HG03460 (cell line): ENCODE measurements at regions not wholly inside any gene's neighbourhood (a gene's known extent, or its start where the extent isn't known, plus 50 kb on each side); places are given as distances from the start of the nearest gene placed in this dataset.
"Not testable (repeated sequence)": the region's sequence is repeated elsewhere in the genome, so short reads cannot be mapped to it uniquely, and the experiment has no call there.

ENCODE experiments used
- ATAC-seq: cut with Tn5 transposase; IDR thresholded peaks from one replicate; pipeline ENCODE4 v1.9.1; 2021; ENCODE audit not compliant: unreplicated experiment

DNA sequence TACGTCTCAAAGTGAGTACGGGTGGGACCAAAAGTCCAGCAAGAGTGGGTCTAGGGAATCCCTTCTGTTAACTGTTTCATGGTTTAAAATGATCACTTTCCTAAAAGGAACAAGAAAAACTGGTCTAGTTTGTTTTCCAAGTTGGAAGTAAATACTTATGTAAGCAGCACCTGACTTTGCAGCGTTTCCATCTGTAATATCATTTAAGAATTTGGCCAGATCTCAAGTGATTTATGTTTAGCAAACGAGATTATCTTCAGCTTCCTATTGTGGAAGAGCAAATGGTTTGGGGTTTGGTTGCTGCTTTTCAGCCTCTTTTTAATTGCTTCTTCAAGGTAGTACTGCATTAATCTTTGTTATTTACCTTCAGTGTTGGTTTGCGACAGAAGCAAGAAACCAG, 50.4 kb downstream of the FHIP1A start:
- no peak for ATAC-seq

DNA sequence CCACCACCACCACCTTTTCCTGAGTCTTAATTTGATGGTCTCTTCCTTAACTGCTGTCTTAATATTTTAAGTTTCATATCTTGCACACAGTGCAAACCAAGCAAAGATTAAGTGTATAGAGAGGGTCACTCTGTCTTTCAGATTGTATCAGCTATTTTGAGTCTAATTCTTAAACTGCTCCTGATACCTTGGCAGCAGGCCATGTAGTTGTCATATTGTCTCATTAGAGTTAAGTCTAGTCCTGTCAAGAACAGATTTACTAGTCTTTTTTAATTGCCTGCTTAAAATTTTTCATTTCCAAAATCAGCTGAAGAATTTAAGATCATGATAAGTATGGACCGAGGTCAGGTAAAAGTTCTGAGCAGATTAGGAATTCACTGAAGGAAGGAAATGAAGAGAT, 51.5 kb downstream of the FHIP1A start:
- ATAC-seq, result no peak

DNA sequence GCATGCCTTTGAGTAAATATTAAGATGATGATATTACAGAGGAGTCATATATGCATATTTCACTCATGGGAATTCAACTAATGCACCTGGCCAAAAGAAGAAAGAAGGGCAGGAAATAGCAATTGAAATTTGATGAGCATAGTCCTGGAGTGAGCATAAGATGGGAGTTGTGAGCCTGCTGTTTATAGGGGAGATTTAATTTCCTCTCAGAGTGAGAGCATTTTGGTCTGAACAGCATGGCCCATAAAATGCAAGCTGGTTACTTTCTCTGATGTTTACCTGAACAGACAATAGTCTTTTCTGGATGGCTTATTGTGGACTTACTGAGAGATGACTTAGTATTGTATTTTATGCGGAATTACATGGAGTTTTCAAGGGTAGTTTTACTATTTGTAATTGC, 53.6 kb downstream of the FHIP1A start:
- ATAC-seq, result no peak

DNA sequence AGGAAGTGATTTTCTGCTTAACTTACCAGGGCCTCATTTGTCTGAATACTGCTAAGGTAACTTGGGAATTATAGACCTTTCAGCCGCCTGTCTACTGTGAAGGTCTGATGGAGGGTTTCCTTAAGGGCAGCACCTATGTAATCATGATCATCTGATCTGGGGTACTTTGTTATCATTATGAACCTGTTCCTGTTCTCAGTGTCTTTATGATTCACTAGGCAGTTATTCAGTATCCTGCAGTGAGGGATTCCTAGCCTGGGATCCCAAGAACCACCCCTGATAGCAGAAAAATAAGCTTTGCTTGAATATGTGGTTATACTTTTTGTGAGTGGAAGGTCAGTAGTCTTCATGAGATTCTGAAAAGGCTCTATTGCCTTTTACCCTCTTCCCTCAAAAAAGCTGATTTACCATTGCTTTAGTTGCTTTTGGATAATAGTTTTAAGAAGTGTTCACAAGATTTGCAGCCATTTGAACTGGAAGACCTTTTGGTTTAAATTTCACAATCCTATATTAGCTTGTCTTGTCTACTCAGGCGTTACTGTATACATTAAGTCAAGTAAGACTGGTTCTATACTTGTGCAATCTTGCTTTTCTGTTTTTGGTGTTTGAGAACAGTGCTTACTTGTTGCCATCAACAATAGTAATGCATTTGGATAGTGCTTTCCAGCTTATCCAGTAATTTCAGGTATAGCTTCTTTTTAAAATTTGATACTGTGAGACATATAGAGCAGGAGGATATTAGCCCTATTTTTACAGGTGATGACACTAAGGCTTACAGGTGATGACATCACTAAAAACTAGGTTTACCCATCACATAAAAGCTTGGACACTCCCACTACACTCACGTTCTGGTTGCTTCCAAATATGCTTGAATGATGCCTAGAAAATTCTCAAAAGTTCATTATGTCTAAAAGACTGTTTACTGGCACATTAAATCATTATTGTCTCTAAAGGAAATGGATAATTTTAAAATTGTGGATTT, 60.0 kb downstream of the FHIP1A start:
- no peak for ATAC-seq

DNA sequence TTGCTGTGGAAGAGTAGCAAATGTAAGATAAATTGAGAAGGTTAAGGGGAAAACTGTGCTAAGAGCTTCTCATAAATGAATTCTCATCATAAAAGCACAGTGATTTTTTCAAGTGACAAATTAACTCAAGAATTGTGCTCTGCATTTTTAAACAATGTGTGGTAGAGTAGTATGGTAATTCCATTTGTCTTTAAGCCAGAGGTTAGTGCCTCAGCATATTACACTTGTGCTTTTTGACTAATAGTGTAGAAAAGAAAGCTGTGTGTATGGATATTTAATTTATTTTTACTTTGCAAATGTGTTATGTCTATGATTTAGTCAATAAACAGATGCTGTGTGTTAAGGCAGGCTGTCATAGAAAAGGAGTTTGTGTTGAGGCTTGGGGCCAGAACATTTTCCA, 61.0 kb downstream of the FHIP1A start:
- no peak for ATAC-seq

DNA sequence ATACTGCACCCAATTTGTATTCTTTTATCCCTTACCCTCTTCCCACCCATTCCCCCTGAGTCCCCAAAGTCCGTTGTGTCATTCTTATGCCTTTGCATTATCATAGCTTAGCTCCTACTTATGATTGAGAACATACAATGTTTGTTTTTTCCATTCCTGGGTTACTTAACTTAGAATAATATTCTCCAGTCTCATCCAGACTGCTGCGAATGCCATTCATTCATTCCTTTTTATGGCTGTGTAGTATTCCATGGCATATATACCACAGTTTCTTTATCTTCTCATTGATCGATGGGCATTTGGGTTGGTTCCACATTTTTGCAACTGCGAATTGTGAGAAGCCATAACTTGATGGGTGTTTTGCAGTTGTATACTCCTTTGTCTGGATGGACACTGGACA, 62.8 kb downstream of the FHIP1A start:
- ATAC-seq, result no peak

DNA sequence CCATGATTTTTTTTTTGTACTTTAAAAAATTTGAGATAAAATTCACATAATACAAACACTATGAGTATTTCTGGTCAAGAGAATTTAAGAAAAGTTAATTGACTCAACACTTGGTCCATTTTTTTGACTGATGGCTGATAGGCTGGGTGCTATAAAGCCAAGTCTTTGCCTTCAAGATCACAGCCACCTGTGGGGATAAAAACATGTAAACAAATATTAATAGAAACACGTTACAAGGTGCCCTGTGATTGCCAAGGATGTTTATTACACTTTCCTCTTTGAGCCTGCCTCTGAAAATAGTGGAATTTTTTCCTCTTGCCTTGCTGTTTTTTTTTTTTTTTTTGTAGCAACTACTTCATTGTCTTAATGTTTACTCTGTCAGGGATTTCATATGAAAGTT, 63.3 kb downstream of the FHIP1A start:
- no peak for ATAC-seq

DNA sequence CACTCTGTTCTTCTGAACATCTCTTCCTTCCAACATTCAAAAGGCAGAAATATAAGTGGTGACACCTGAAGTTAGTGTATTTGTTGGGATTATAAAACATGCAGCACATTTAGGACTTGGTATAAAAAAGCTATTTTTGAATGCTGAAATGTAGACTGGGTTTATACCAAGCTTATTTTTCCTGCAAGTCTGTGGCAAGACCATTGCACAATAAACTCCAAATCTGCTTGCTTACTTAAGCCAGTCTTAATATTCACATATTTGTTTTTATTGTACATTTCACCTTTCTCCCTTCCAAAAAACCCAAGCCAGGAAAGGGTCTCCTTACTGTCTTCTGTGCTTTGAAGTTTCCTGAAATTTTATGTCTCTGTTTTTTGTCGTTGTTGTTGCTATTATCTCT, 63.7 kb downstream of the FHIP1A start:
- no peak for ATAC-seq

DNA sequence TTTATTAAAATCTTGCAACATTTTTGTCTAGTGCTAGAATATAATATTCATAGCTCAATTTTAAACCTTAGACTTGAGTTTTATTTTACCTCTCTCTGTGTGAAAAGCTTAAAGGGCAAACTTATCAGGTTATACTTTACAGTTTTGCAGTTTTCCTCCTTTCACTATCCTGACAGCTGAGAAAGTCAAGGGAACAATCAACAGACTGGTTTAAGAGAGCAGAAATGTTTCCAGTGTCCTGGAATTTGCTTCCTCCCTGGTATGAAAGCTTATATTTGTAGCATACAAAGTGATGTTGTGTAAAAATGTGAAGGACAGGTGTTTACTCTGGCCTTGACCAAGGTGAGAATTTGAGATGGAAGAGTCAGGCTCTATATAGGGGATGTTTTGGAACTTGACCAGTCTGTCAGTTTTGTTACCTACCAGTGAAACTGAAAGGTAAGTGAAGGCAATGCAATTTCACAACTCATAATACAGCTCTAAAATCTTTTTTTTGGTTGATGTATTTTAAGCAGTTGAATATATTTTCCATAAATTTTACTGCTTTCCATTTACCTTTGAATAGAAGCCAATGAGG, 64.6 kb downstream of the FHIP1A start:
- no peak for ATAC-seq

DNA sequence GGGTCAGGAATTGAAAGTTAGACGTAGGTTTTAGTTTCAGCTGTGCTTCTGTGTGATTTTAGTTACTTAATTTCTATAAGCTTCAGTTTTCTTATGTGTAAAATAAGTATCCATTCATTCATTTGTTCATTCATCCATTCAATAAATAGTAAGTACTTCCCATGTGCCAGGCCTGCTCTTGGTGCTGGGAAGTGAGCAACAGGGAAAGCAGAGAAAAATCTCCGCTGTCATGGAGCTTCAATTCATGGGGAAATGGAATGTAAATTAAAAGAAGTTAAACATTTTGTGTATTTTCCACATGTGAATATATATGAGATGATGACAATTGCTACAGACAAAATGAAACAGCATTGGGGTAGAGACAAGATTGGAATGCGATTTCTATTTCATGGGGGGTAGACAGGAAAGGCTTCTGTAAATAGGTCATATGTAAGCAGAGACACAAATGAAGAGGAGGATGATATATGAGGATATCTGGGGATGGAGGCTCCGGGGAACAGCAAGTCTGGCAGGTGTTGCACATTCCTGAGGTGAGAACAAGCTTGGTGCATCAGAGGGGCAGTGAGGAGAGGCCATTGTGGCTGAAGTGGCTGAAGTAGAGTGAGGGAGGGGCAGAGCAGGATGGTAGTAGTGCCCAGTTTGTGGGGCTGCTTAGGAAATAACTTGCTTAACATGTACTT, 66.2 kb downstream of the FHIP1A start:
- ATAC-seq, result no peak

DNA sequence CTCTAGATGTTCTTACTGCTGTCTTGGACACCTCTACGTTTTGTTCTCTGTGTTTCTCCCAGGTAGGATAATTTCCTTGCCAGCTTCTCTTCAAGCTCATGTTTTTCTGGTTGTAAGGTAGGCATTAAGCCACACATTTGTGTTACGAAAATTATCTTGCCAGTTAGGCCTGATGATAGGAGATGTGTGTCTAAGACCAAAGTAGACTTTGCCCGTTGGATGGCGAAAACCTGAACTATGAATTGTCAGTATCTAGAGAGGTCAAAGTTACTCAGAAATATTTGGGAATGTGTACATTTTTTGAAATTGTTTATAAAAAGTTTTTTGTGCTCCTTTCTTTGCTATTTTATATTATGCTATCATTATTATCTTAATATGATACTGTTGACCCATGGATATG, 72.8 kb downstream of the FHIP1A start:
- ATAC-seq, result no peak

DNA sequence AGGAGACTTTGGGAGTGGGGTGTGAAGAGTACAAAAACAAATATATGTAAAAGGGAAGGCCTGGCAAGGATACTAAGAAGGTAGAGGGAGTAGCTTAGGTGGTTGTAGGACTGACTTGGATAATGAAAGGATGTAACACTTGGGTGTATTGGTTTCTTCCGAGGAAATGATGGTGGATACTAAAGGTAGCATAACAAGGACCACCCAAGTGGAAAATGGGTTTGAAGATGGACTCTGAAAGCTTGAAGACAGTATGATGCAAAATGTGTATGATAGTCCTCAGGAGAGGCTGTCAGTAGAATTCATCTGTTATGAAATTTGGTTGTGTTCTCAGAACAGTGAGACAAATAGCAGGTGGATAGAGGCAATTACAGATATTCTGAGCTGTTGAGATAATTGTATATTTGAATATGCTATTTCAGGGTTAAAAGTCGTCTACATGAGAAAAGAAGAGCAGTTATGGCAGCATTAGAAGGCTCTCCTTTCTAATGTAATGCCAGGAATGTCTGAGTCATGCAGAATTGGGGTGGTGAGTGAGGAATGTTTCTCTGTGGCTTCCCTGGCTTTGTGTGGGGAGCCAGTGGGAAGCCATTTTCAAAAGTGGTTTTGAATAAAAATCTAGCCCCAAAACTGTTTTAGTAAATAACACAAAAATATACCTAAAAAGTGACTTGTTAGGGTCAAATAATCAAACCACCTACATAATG, 75.6 kb downstream of the FHIP1A start:
- no peak for ATAC-seq

DNA sequence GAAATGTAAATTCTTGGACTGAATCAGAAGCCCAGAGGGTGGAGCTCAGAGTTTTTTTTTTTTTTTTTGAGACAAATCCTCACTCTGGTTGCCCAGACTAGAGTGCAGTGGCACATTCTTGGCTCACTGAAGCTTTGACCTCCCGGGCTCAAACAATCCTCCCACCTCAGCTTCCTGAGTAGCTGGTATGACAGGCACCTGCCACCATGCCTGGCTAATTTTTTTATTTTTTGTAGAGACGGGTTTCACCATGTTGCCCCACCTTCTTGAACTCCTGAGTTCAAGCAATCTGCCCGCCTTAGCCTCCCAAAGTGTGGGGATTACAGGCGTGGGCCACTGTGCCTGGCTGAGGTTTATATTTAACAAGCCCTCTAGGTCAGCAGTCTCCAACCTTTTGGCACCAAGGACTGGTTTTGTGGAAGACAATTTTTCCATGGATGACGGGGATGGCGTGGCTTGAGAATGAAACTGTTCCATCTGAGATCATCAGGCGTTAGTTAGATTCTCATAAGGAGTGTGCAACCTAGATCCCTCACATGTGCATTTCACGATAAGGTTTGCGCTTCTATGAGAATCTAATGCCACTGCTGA, 76.7 kb downstream of the FHIP1A start:
- ATAC-seq, result no peak

DNA sequence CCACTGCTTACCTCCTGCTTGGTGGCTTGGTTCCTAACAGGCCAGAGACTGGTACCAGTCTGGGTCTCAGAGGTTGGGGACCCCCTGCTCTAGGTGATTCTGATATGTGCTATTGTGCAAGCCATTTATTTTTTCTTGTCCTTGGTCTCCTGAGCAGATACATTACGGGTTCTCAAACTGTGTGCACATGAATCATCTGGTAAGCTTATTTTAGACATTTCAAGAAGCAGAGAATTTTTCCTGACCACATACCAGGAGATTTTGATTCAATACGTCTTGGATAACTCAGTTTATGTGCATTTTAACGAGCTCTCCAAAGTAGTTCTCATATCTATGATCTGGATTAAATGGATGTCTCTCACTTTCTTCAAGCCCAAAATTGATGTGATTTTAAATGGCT, 77.2 kb downstream of the FHIP1A start:
- no peak for ATAC-seq

DNA sequence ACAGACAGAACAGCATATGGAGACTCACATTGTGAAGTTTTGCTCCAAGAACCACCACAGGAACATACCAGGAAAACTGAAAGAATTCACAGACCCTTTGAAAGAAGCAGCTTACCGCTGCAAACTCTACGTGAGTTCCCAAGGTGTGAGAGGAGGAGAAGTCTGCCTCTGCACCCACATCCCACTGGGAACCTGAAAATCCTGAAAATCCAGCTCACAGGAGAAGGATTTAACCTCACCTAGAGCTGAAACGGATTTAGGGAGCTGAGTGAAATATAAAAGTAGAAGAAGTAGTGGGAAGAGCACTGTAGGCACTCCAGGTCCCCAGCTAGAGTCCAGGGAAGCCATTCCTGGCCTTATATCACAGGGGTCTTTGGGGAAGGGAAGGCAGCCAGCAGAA, 80.0 kb downstream of the FHIP1A start:
- ATAC-seq, result no peak

DNA sequence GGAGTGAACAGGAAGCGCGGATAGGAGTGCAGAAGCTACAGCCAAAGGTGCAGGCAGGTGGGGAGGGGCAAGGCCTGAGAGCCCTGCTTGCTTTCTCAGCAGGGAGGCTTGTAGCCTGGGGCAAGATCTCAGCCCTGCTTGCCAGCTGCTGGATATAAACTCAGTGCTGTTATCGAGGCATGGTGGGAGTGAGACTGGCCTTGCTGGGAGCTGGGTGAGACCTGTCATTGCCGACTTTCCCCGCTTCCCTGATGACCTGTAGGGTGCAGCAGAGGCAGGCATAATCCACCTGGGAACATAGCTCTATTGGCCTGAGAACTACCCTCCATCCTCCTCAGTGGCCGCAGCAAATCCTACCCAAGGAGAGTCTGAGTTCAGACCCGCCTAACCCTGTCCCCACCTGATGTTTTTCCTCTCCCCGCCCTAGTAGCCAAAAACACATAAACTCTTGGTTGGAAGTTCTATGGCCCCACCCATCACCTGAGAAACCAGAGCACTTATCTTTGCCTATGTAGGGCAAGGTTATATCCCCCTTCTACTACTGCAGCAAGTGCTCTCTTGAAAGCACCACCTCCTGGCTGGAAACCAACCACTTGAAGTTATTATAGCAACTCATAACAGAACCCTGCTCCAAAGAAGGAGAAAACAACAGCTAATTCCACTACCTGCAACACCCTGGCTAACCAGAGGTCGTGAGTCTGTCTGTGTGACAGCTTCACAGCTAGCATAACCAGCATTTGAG, 80.7 kb downstream of the FHIP1A start:
- ATAC-seq, result no peak

DNA sequence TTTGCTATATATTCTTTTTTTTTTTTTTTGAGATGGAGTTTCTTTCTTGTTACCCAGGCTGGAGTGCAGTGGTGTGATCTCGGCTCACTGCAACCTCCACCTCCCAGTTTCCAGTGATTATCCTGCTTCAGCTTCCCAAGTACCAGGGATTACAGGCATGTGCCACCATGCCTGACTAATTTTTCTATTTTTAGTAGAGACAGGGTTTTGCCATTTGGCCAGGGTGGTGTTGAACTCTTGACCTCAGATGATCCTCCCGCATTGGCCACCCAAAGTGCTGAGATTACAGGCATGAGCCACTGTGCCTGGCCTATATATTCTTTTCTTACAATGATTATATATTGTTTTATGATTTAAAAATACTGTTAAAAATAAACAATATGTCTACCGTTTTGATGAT, 86.6 kb downstream of the FHIP1A start:
- not testable (repeated sequence) for ATAC-seq

DNA sequence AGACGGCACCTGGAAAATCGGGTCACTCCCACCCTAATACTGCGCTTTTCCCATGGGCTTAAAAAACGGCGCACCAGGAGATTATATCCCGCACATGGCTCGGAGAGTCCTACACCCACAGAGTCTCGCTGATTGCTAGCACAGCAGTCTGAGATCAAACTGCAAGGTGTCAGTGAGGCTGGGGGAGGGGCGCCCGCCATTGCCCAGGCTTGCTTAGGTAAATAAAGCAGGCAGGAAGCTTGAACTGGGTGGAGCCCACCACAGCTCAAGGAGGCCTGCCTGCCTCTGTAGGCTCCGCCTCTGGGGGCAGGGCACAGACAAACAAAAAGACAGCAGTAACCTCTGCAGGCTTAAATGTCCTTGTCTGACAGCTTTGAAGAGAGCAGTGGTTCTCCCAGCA, 102.6 kb downstream of the FHIP1A start:
- ATAC-seq, result not testable (repeated sequence)

DNA sequence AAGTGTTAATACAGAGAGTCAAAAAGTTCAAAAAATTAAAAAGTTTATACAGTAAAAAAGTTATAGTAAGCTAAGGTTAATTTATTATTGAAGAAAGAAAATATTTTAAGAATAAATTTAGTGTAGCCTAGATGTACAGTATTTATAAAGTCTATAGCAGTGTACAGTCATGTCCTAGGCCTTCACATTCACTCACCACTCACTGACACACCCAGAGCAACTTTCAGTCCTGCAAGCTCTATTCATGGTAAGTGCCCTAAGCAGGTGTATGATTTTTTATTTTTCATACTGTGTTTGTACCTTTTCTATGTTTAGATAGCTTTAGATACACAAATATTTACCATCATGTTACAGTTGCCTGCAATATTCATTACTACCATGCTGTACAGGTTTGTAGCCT, 108.9 kb downstream of the FHIP1A start:
- ATAC-seq, result no peak

DNA sequence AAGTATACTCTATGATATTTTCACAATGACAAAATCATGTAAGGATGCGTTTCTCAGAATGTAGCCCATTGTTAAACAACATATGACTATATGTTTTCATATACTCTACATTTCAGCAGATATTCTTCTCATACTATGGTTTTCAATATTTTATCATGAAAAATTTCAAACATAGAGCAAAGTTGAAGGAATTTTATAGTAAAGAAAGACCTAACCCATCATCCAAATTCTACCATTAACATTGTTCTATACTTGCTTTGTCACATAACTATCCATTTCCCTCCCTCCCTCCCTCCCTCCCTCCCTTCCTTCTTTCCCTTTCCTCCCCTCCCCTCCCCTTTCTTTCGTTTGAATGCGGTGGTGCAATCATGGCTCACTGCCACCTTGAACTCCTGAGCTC, 109.4 kb downstream of the FHIP1A start:
- no peak for ATAC-seq
